BE2C (cell line): ENCODE measurements at regions not wholly inside any gene's neighbourhood (a gene's known extent, or its start where the extent isn't known, plus 50 kb on each side); places are given as distances from the start of the nearest gene placed in this dataset.

Source experiments
- DNase-seq: peaks from one replicate; pipeline ENCODE4 v3.0.0-alpha.2; 2020
- H3K27me3 ChIP-seq: fragments of 250-450 bp; sonication (Bioruptor Pico); 2 replicates; pipeline ENCODE4 v1.5.1; 2020; ENCODE audit warnings: mild to moderate bottlenecking
- H3K36me3 ChIP-seq: fragments of 250-450 bp; sonication (Bioruptor Pico); 2 replicates; pipeline ENCODE4 v1.5.1; 2020; ENCODE audit warnings: mild to moderate bottlenecking
- H3K4me1 ChIP-seq: fragments of 250-450 bp; sonication (Bioruptor Pico); 2 replicates; pipeline ENCODE4 v1.5.1; 2020
- H3K4me3 ChIP-seq: 2 replicates; pipeline ENCODE4 v1.5.1; 2011; ENCODE audit warnings: low read depth, low read length
- H3K9me3 ChIP-seq: fragments of 250-450 bp; sonication (Bioruptor Pico); 2 replicates; pipeline ENCODE4 v1.5.1; 2020
- CTCF ChIP-seq: IDR thresholded peaks from 2 replicates; pipeline ENCODE4 v1.5.1; 2012; ENCODE audit warnings: mild to moderate bottlenecking, low read depth, low read length

DNA sequence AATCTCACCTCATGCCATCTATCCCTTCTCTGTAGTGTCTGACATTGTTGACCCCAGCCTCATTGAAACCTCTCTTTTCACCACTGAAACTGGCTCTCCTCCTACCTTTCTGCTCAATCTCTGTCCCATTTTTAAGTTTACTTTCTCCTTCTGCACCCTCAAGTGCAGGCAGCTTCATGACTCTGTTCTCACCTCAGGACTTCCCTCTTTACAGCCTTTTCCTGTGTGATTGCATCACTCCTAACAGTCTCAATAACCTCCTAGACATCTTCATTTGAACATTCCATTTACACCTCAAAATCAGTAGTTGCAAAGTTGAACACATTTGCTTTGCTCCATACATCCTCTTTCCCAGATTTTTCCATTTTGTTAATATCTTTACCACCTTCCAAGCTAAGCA, 172.1 kb downstream of the RASEF start:
- Histone ChIP-seq H3K36me3 (no peaks in the 10 kb centered on the region), H3K4me3 (no peak overlapping the region), H3K4me1 (peaks cover 15% of the 10 kb centered on the region), H3K9me3 (no peaks in the 10 kb centered on the region), H3K27me3 (no peaks in the 10 kb centered on the region)
- DNase-seq: no peak
- TF ChIP-seq CTCF: no peak

GRCh38 chr9:82891321-82891720, 171.6 kb downstream of the RASEF start:
- DNase-seq: no peak
- no peak for TF ChIP-seq CTCF

GRCh38 chr9:82893549-82893948, 169.4 kb downstream of the RASEF start:
- Histone ChIP-seq H3K27me3 (no peaks in the 10 kb centered on the region), H3K4me1 (peaks cover 15% of the 10 kb centered on the region), H3K9me3 (no peaks in the 10 kb centered on the region), H3K4me3 (no peak overlapping the region), H3K36me3 (no peaks in the 10 kb centered on the region)
- DNase-seq: no peak
- no peak for TF ChIP-seq CTCF

More at GRCh38 chr9:82891321-82891720, 171.6 kb downstream of the RASEF start:
- H3K4me3 ChIP-seq: no peak overlapping the region
- H3K4me1 ChIP-seq: peaks cover 15% of the 10 kb centered on the region
- H3K9me3 ChIP-seq: no peaks in the 10 kb centered on the region
- H3K36me3 ChIP-seq: no peaks in the 10 kb centered on the region
- H3K27me3 ChIP-seq: no peaks in the 10 kb centered on the region

- no peaks in the 10 kb centered on the region for H3K27me3 ChIP-seq
- peak; percentile 40 for DNase-seq
- peaks cover 15% of the 10 kb centered on the region for H3K4me1 ChIP-seq
- H3K36me3 ChIP-seq: no peaks in the 10 kb centered on the region
- no peaks in the 10 kb centered on the region for H3K9me3 ChIP-seq
- no peak for TF ChIP-seq CTCF
- H3K4me3 ChIP-seq: no peak overlapping the region; the same call in 1 of the 2 replicates
Observed at GRCh38 chr9:82894548-82894947, 168.4 kb downstream of the RASEF start.

DNA sequence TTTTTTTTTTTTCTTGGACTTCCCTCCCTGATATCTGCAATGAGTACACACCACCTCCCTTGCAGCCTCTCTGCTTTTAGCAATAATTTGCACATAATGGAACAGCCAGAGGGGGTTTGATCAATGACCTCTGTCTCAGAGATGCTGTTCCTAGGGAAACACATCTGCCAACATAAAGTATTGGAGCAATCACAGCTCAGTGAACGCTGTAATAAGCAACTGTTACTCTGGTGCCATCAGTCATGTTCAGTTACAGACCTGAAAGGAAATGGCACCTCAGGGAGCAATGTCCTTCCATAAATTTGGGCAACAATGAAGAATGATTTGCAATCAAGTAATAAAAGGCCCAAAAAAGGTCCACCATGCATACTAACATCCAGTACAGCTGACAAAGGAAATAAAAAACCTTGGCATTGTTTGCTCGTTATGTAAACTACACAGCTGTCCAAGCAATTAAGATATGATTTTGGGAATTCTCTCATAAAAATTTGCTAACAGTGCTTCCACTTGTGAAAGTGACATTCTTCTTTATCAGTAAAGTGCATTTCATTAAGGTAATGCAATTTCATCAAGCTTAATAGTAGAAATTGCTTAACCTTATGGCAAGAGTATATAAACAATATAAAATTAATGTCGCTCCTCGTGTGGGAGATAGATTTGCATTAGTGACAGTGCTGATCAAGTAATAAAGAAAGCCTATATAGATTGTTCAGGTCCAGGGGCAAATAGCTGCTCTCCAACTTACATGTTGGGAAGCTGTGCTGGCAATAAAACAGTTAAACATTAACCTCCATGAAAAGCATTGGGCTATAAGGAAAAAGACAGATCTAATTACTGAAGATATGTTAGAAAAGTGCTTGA, 167.8 kb downstream of the RASEF start:
- peak overlapping the region; percentile 7; the same call in 1 of the 2 replicates for H3K4me3 ChIP-seq
- peak; percentile 50 for DNase-seq

More for the DNA sequence above, 167.8 kb downstream of the RASEF start:
- H3K4me1 ChIP-seq: peaks cover 15% of the 10 kb centered on the region
- H3K9me3 ChIP-seq: no peaks in the 10 kb centered on the region
- no peak for TF ChIP-seq CTCF
- no peaks in the 10 kb centered on the region for H3K36me3 ChIP-seq
- no peaks in the 10 kb centered on the region for H3K27me3 ChIP-seq
